MV-4-11 (cell line): ENCODE measurements at regions not wholly inside any gene's neighbourhood (a gene's known extent, or its start where the extent isn't known, plus 50 kb on each side); places are given as distances from the start of the nearest gene placed in this dataset.
"Not testable (repeated sequence)": the region's sequence is repeated elsewhere in the genome, so short reads cannot be mapped to it uniquely, and the experiment has no call there.

Experiments
- DNase-seq: peaks from one replicate; lab custom pipeline; 2025; lab: John Stamatoyannopoulos, UW

DNA sequence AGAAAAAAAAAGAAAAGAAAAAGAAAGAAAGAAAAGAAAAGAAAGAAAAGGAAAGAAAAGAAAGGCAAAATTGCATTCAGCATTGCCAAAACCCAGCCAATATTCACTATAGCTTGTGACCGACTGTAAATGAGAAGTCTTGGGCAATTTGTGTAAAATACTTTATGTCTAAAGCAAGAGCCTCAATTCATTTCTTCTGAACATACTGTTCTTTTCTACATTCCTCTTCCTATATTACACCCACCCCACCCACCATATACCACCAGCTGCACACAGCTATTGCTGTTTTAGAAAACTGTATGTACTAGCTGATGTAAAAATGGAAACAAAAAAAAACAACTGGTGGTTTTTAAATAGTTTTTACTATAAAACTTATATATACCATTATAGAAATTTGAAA, 156.9 kb upstream of the TTC29 start:
- no peak for DNase-seq

DNA sequence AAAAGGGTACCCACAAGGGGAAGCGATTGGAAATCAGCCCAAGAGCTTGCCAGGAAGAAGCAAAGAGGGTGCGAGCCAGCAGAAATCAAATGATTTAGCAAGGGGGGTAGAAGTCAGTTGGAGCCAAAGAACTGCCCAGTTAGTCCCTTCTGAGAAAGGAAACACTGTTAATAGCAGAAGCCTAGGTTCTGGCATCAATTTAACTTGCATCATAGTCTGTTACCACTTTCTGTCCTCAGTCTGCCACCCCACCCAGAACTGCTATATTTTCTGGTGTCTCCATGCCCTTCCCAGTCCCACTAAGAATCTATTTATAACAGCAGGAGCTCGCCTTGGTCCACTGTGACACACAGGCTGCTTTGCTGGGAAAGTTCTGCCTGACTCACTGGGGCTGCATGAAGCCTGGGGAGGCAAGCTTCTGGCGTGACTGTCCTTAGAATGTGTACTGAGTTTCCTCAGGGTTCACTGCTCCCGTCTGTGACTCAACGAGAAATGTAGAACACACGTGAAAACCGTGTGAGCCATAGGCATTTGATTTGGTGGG, 157.8 kb upstream of the TTC29 start:
- DNase-seq: no peak

GRCh38 chr4:147104768-147105167, 159.1 kb upstream of the TTC29 start:
- DNase-seq: no peak

- no peak for DNase-seq
These were observed 162.7 kb upstream of the TTC29 start for GRCh38 chr4:147108409-147108808.

- DNase-seq: no peak
These were observed 164.1 kb upstream of the TTC29 start for GRCh38 chr4:147109800-147110199.

- DNase-seq: no peak
These were observed 165.1 kb upstream of the TTC29 start for GRCh38 chr4:147110473-147111367.

GRCh38 chr4:147112196-147112595, 166.5 kb upstream of the TTC29 start:
- DNase-seq: not testable (repeated sequence)

- DNase-seq: no peak
These were observed 171.8 kb upstream of the TTC29 start for GRCh38 chr4:147117431-147117830.

DNA sequence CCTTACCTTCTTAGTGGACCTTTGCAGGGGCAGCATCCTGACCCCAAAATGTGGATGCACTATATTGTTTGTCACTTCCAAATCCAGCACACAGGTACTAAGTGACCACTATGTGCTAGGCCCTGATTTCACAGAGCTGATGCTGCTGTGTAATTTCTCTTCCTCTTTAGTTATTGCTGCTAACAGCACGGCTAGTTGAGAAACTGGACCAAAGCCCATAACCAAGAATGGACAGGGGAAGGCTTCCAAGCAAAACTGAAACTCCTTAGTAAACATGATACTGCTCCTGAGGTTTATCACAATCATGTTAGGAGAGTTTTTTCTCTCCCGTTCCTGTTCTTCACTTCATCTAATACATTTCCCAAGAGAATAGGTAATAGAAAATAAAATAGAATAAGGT, 172.9 kb upstream of the TTC29 start:
- DNase-seq: no peak

DNA sequence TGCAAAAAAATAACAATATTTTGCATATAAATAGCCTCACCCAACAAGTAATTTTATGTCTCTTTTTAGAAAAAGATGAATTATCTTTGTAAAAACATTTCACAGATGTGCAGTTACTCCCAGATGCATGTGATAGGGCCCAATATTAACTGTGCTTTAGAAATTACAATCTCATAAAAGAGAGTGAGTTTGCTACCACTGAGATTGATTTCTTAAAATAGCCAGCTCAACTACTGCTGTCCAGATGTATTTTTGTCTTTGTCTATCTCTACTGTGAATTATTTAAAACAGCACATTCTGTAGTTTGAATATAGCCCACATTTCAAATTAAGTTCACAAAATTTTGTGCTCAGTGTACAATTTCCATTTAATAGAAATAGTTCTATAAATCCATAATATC, 177.0 kb upstream of the TTC29 start:
- DNase-seq: no peak

- no peak for DNase-seq
These were observed 177.5 kb upstream of the TTC29 start for GRCh38 chr4:147123146-147123545.

DNA sequence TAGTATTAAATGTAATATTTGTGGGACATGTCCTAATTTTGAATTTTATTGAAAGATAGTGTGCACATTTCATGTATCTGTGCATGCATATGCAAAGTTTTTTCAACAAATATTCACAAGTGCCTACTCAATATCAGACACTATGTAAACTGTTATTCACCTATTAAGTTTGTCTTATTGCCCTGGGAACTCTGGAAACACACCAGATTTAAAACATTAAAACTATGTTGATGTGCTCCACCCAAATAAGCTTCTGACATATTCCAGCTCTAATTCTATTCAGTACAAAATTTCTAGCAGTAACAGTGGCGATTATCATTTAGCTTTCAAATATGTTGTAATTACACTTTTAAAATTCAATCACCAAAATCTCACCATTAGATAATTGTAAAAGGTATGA, 183.1 kb upstream of the TTC29 start:
- DNase-seq: no peak

GRCh38 chr4:147129687-147130086, 184.0 kb upstream of the TTC29 start:
- no peak for DNase-seq

DNA sequence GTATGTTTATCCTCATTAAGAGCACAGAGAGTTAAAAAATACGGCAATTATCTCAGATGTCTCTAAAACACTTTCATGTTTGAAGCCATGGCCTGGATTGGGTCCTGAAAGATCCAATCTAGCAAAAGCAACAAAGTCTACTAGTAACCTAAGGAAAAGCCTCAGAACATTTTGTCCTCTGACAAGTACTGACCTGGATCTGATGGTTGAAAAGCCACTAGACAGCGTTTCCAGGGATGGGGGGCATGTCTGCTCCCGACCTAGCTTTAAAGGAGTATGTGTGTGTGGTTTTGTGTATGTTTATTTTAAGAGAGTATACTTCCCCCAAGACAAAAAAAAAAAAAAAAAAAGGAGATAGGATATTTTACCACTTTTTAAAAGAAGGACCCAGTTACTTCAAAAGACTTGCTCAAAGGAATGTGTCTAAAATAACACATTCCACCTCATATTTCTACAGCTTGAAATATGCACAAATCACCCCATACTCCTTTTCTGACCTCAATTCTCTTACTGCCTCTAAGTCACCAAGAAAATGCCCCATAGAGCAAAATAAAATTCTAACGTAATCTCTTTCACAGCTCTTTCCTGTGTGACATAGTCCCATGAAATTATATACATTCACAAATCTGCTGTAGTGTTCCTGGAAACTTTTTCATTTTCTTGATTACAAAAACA, 189.0 kb upstream of the TTC29 start:
- no peak for DNase-seq

DNA sequence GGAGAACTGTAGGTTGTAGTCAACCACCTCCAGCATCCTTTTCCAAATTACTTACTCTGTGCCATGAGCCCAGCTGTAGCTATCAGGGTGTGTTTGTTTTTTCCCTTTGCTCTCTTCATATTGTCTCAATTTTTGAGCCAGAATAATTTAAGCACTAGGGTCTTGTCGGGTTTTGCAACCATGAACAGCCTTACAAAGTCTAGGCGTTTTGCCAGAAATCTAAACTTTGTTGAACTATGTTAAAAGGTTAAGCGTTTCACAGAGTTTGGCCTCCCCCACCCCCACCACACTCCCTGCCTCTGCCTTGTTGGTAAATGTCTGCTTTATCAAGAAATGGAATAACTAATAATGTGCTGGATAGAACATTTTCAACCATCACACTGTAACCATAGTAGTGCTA, 190.6 kb upstream of the TTC29 start:
- no peak for DNase-seq

DNA sequence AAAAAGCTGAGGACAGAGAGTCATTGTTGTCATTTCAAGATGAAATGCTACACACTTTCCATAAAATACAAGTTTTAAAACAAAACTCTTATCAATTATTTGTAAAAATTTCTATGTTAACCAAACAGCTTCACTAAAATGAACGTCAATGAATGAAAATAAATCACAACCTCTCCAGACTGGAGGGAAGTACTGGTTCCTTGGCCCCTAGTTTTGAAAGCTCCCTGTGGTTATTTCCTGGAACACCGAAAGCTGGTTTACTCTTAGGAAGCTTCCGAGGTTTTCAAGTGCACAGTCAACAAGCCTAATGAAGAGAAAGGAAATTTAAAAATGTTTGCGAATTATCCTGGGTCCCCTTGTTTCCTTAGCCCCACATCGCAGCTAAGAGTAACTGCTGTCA, 191.1 kb upstream of the TTC29 start:
- no peak for DNase-seq

- no peak for DNase-seq
These were observed 191.6 kb upstream of the TTC29 start for GRCh38 chr4:147137280-147137679.

- DNase-seq: no peak
These were observed 192.5 kb upstream of the TTC29 start for GRCh38 chr4:147138171-147138570.

DNA sequence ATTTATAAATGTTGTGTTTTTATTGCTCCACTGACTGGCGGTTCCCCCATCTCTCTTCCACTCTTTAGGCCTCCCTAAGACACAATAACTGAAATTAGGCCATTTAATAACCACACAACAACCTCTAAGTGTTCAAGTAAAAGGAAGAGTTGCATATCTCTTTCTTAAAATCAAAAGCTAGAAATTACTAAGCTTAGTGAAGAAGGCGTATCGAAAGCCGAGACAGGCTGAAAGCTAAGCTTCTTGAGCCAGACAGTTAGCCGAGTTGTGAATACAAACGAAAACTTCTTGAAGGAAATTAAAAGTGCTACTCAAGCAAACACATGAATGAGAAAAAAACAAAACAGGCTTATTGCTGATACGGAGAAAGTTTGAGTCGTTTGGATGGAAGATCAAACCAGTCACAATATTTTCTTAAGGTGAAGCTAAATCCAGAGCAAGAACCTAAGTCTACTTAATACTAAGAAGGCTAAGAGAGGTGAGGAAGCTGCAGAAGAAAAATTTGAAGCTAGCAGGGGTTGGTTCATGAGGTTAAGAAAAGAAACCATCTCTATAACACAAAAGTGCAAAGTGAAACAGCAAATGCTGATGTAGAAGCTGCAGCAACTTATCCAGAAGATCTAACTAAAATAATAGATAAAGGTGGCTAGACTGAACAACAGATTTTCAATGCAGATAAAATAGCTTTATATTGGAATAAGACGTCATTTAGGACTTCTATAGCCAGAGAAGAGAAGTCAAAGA, 194.0 kb upstream of the TTC29 start:
- no peak for DNase-seq

DNA sequence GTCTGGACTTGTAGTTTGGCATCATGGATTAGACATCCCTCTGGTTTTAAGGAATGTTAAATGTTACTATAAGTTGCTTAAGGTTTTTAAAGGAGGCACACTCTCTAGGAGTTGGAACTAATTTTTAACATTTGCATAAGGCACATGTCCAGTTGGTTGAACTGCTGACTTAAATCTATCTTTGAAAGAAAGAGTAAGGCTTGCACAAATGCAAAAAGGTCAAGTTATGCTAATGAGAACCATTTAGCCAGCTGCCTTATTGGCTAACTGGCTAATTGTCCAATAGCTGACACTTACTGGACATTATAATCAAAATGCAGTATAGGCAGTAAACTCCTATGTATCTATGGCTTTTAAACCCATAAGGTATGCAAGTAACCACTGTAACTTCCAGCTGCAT, 206.1 kb upstream of the TTC29 start:
- DNase-seq: no peak

GRCh38 chr4:147157860-147158701, 212.4 kb upstream of the TTC29 start:
- DNase-seq: no peak
